ENCODE measurements at regions not wholly inside any gene's neighbourhood (a gene's known extent, or its start where the extent isn't known, plus 50 kb on each side); places are given as distances from the start of the nearest gene placed in this dataset.

- H3K9me3 ChIP-seq = no peaks in the 10 kb centered on the region
- H2AFZ ChIP-seq (ENCODE audit: low read depth) = peak overlapping the region; percentile 54; the same call in 1 of the 2 replicates
- DNase-seq = no peak
- ChIA-PET POLR2A (no interaction called here), CTCF (interaction anchor here (3.2 kb wide), 1 partner anchor 12 kb away, joined by 14 read pairs; no protein-coding TSS in a partner anchor)
- no peaks in the 10 kb centered on the region for H3K9me2 ChIP-seq
- H3F3A ChIP-seq (replicated peaks; ENCODE audit: insufficient read depth) = peaks cover 14% of the 10 kb centered on the region
- H3K27ac ChIP-seq (ENCODE audit: low read depth in 2 of 2, low read length in 1 of 2) = peak overlapping the region; percentile 65 to 81
- peak in 1 of 2 experiments; percentile 48; a peak in 1 of 4 replicates for TF ChIP-seq EP300 (IDR thresholded peaks at IDR 0.05; ENCODE audit: borderline replicate concordance in 1 of 2, low read depth in 1 of 2, low read length in 1 of 2)
- 0 out of 2 replicates have a peak, but pooled peaks have one; percentile 29 for TF ChIP-seq RXRA (IDR thresholded peaks at IDR 0.05; ENCODE audit: borderline replicate concordance, low read depth)
- 0 out of 2 replicates have a peak, but pooled peaks have one; percentile 17 for TF ChIP-seq PBX3 (IDR thresholded peaks at IDR 0.05)
- no peak for TF ChIP-seq JUND (IDR thresholded peaks at IDR 0.05)
- TF ChIP-seq NFIC (IDR thresholded peaks at IDR 0.05; ENCODE audit: borderline replicate concordance) = peak; percentile 16; the same call in 1 of the 2 replicates
- 0 out of 2 replicates have a peak, but pooled peaks have one; percentile 22 for TF ChIP-seq TEAD4 (IDR thresholded peaks at IDR 0.05; ENCODE audit: borderline replicate concordance, insufficient read depth)
- no peak overlapping the region for H3K4me3 ChIP-seq (ENCODE audit: low read depth in 2 of 2, low read length in 1 of 2)
- H4K20me1 ChIP-seq (ENCODE audit: insufficient read depth) = no peaks in the 10 kb centered on the region
- WGBS (ENCODE audit: low lambda C conversion rate) = 54% methylated on average over 7 of the region's 7 CpGs
- H3K79me2 ChIP-seq (ENCODE audit: insufficient read depth) = no peaks in the 10 kb centered on the region
- no peaks in the 10 kb centered on the region for H3K27me3 ChIP-seq (ENCODE audit: insufficient read depth)
- H3K4me1 ChIP-seq (ENCODE audit: control insufficient read depth in 1 of 2, insufficient read depth in 2 of 2, low read depth in 1 of 2, low read length in 1 of 2) = peaks cover 4 to 16% of the 10 kb centered on the region in 2 experiments; a peak in 3 of 4 replicates
- no peaks in the 10 kb centered on the region for H3K36me3 ChIP-seq (replicated peaks in 1 of 2; ENCODE audit: control insufficient read depth in 1 of 2, insufficient read depth in 2 of 2, low read length in 1 of 2)
- 0 out of 2 replicates have a peak overlapping the region, but pooled peaks have one; percentile 13 for H3K4me2 ChIP-seq
- H3K9ac ChIP-seq = peak overlapping the region; percentile 9; the same call in 1 of the 2 replicates
These were observed 542.9 kb upstream of the JAG1 start for GRCh38 chr20:11216451-11217314.

- H3K4me3 ChIP-seq (ENCODE audit: low read depth in 2 of 2, low read length in 1 of 2) = no peak overlapping the region
- peak overlapping the region; percentile 54; the same call in 1 of the 2 replicates for H2AFZ ChIP-seq (ENCODE audit: low read depth)
- POLR2A ChIA-PET = no interaction called here
- H3K27me3 ChIP-seq (ENCODE audit: insufficient read depth) = no peaks in the 10 kb centered on the region
- H3K9ac ChIP-seq = peak overlapping the region; percentile 9; the same call in 1 of the 2 replicates
- no peak for DNase-seq
- H3K4me1 ChIP-seq (ENCODE audit: control insufficient read depth in 1 of 2, insufficient read depth in 2 of 2, low read depth in 1 of 2, low read length in 1 of 2) = peaks cover 4 to 16% of the 10 kb centered on the region in 2 experiments; a peak in 3 of 4 replicates
- H3K9me2 ChIP-seq = no peaks in the 10 kb centered on the region
- peaks cover 14% of the 10 kb centered on the region for H3F3A ChIP-seq (replicated peaks; ENCODE audit: insufficient read depth)
- 79% methylated on average over 6 of the region's 6 CpGs for WGBS (ENCODE audit: low lambda C conversion rate)
- peak overlapping the region; percentile 65 to 81; a peak in 3 of 4 replicates for H3K27ac ChIP-seq (ENCODE audit: low read depth in 2 of 2, low read length in 1 of 2)
- no peaks in the 10 kb centered on the region for H3K79me2 ChIP-seq (ENCODE audit: insufficient read depth)
- 0 out of 2 replicates have a peak overlapping the region, but pooled peaks have one; percentile 13 for H3K4me2 ChIP-seq
- H4K20me1 ChIP-seq (ENCODE audit: insufficient read depth) = no peaks in the 10 kb centered on the region
- CTCF ChIA-PET = interaction anchor here (3.2 kb wide), 1 partner anchor 12 kb away, joined by 14 read pairs; no protein-coding TSS in a partner anchor
- no peaks in the 10 kb centered on the region for H3K9me3 ChIP-seq
- H3K36me3 ChIP-seq (replicated peaks in 1 of 2; ENCODE audit: control insufficient read depth in 1 of 2, insufficient read depth in 2 of 2, low read length in 1 of 2) = no peaks in the 10 kb centered on the region
- TF ChIP-seq MXI1 (IDR thresholded peaks at IDR 0.05; ENCODE audit: low read depth, low read length) (no peak), ZBTB33 (IDR thresholded peaks at IDR 0.05; ENCODE audit: borderline replicate concordance, low read depth) (no peak), REST (IDR thresholded peaks at IDR 0.05; ENCODE audit: low read depth, low read length) (no peak), SIN3A (IDR thresholded peaks at IDR 0.05; ENCODE audit: borderline replicate concordance, low read depth, low read length) (no peak), NRF1 (IDR thresholded peaks at IDR 0.05; ENCODE audit: low read depth, low read length) (no peak), TEAD4 (IDR thresholded peaks at IDR 0.05; ENCODE audit: borderline replicate concordance, insufficient read depth) (no peak), EZH2phosphoT487 (IDR thresholded peaks at IDR 0.05; ENCODE audit: borderline replicate concordance, low read depth) (no peak), USF2 (IDR thresholded peaks at IDR 0.05; ENCODE audit: borderline replicate concordance, low read depth, low read length) (no peak), JUND (IDR thresholded peaks at IDR 0.05) (no peak), YY1 (IDR thresholded peaks at IDR 0.05; ENCODE audit: low read depth) (no peak)
These were observed 543.8 kb upstream of the JAG1 start for GRCh38 chr20:11217326-11218172.
